COR-L47 (cell line): ENCODE measurements at regions not wholly inside any gene's neighbourhood (a gene's known extent, or its start where the extent isn't known, plus 50 kb on each side); places are given as distances from the start of the nearest gene placed in this dataset.
"Not testable (repeated sequence)": the region's sequence is repeated elsewhere in the genome, so short reads cannot be mapped to it uniquely, and the experiment has no call there.

Experiments
- DNase-seq: peaks from one replicate; lab custom pipeline; 2025; lab: John Stamatoyannopoulos, UW

- not testable (repeated sequence) for DNase-seq
Measured at GRCh38 chr11:38894201-38894600, 2296.2 kb upstream of the RAG2 start.

GRCh38 chr11:38884145-38884865 lies 2286.3 kb upstream of the RAG2 start:
- no peak for DNase-seq

GRCh38 chr11:38867338-38867737 lies 2269.3 kb upstream of the RAG2 start:
- no peak for DNase-seq

GRCh38 chr11:38865922-38866321 lies 2267.9 kb upstream of the RAG2 start:
- DNase-seq: no peak

GRCh38 chr11:38842991-38843390 lies 2245.0 kb upstream of the RAG2 start:
- DNase-seq: no peak

- DNase-seq: no peak
Measured at GRCh38 chr11:38839071-38839470, 2241.0 kb upstream of the RAG2 start.

DNA sequence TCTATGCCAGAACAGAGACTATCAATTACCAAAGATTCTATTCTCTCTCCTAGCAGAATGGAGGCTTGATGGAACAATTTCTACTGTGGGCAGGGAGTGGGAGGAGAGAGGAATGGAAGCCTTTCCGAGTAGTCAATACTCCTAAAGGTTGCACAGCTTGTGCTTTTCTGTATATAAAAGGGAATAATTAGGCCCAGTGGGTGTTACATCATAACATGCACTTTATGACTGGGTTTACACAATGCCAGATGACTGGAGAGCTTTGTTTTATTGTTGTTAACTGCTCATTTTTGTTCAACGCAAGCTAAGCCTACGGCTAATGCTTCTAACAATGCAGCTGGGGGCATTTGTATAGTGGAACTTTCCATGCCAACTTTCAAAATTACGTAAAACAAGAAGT lies 2237.9 kb upstream of the RAG2 start:
- DNase-seq: no peak

- no peak for DNase-seq
Measured at GRCh38 chr11:38824573-38824972, 2226.5 kb upstream of the RAG2 start.

- not testable (repeated sequence) for DNase-seq
Measured at GRCh38 chr11:38821786-38822185, 2223.8 kb upstream of the RAG2 start.

DNA sequence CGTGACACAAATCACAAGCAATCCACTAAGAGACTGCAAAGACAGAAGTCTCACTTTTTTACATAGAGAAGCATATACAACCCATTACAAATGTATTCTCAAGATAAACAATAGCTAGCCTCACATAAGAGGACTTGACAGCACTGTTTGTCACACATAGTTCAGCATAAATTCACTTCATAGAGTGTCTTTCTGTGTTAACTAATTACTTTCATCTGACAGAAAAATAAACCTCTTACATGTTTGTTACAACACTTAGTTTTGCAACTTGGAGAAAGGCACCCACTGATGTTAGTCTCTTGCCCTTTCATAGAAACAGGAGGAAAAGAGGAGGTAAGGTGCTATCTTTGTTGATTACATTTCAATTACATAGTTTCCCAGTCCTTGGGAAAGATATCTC lies 2221.9 kb upstream of the RAG2 start:
- no peak for DNase-seq

- DNase-seq: no peak
Measured at GRCh38 chr11:38818720-38819119, 2220.7 kb upstream of the RAG2 start.

- no peak for DNase-seq
Measured at GRCh38 chr11:38814670-38815069, 2216.6 kb upstream of the RAG2 start.

GRCh38 chr11:38809521-38809920 lies 2211.5 kb upstream of the RAG2 start:
- DNase-seq: no peak

DNA sequence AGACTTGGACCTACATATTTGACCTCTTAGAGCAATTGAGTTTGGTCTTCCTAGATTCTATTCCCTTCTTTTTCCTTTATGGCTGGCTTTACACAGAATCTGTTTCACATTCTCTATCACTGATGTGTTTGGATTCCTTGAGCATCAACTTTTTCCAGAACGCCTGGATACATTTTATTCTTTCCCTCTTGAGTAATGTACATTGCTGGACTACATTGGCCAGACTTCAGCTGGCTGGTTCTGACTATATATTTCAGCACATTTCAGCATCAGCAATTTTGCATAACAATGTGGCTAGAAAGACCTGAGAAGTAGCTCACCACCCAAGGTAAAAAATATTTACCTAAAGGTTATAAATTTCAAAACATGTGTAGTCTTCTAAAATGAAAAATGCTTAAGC lies 2198.2 kb upstream of the RAG2 start:
- DNase-seq: no peak

DNA sequence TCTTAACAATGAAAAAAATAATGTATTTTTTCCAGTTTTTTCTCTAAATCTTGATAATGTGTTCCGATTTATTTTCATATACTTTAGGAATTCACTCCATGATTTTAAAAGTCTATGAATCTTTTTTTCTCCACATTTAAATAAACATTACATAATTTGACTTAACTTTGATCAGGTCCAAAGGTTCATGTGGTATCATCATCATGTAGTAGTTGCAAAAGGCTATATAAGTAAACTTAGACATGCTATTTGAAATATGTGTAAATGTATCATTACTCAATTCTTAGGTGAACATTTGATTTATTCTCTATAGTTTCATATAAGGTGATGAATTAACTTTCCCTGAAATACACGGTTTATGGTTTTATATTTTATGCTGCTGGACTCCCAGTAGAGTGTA lies 2197.0 kb upstream of the RAG2 start:
- DNase-seq: no peak

DNA sequence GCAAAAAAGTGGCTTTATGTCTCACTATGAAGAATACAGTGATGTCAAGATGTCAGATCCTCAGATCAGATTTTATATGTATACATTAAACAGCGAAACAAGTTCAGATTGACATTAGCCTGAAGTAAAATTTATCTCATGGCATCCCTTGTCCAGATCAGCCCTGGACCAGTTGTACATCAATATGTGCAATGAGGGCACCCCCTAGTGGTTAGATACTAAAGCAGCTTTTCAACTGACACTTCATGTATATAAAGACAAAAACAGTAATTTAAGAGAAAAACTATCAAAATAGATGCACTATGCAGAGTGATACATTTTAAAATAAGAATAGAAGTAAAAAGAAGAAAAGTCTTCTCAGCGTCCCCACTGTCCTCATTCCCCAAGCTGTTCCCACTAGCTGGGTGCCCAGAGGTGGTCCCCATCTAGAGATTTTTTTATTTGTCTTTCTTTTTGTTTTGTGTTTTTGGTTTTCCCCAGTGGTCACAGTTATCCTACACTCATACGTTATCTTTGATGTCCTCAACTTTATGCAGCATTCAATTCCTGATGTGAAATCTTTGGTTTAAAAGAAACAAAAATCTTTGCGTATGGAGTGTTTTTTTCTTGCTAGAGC lies 2193.4 kb upstream of the RAG2 start:
- peak; percentile 54 for DNase-seq

DNA sequence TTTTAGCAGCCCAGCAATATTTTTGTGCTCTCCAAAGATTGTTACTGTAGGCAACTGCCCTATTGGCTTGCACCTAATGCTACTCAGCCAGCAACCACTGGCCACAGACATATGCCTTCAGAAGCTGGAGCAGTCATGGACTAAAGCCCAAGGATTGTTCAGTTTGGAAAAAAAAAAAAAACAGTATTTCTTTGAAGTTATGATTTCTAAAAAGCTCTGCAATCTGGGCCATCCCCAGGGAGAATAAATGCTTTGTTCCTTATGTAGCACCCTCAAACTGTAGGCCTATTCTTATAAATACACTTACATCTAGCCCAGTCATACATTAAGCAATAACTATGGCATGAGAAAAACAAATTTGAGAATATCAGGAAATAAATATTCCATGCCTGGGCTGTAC lies 2190.5 kb upstream of the RAG2 start:
- DNase-seq: no peak

GRCh38 chr11:38784164-38784563 lies 2186.1 kb upstream of the RAG2 start:
- DNase-seq: no peak

- no peak for DNase-seq
Measured at GRCh38 chr11:38766796-38767195, 2168.8 kb upstream of the RAG2 start.

DNA sequence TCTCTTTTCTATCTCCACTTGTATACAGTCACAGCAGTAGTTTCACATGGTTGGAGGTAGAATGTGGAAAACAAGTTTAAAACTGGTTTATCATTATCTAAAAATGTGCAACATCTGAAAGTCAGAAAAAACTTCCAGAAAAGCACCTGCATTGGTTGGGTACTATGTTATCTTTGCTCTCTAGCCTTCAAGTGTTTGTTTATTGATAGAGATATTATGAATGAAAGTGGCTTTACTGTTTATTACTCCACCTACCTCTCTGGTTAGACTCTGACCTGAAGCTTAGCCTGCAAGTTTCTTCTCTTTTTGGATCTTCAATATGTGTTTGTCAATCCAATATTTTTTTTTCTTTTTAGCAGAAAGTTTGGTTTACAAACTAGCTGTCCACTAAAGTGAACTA lies 2161.4 kb upstream of the RAG2 start:
- DNase-seq: no peak

DNA sequence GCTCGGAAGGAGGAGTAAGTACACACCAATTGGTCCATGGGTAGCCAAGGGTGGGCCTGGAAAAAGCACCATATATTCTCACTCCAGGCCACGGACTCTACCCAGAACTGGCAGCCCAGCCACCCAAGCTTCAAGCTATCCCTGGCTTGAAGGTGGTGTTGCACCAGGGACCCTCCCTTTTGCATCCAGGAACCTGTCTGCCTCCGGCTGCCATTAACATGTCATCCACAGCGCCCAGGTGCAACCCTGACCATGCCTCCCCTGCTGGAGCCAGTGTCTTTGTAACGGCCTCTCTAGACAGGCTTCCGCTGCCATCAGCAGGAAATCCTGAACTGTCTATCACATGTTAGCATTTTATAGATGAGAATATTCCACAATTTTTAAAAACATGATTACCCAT lies 2158.5 kb upstream of the RAG2 start:
- no peak for DNase-seq

- no peak for DNase-seq
Measured at GRCh38 chr11:38751421-38751820, 2153.4 kb upstream of the RAG2 start.

DNA sequence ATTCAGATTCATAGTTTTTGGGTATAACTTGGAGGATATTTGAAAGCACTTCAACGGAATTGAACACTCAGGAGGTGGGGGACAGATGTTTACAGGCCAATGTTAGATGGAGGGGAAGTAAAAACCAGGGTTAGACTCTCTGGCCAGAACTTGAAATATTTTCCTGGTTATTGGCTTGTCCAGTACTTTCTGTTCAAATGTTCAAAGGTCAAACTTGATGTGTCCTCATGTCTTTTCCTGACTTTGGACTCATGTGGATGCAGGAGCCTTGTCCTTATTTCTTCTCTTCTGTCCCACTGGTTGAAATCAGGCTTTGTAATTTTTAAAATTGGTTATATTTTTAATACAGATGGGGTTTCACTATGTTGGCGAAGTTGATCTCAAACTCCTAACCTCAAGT lies 2148.5 kb upstream of the RAG2 start:
- DNase-seq: not testable (repeated sequence)

GRCh38 chr11:38723361-38723760 lies 2125.3 kb upstream of the RAG2 start:
- no peak for DNase-seq
